ENCODE measurements at regions not wholly inside any gene's neighbourhood (a gene's known extent, or its start where the extent isn't known, plus 50 kb on each side); places are given as distances from the start of the nearest gene placed in this dataset.

GRCh38 chr2:65620026-65620425 lies 187.6 kb upstream of the SPRED2 start:
- no peaks in the 10 kb centered on the region for H3K79me2 ChIP-seq (ENCODE audit: insufficient read depth, low read length)
- H3K4me1 ChIP-seq (ENCODE audit: control insufficient read depth in 1 of 2, insufficient read depth in 2 of 2, low read length in 2 of 2) = no peaks in the 10 kb centered on the region
- Mint-ChIP-seq H3K27me3 (ENCODE audit: low read depth in 3 of 3) (peaks cover 2 to 12% (median 9%) of the 10 kb centered on the region in 3 donors), H3K36me3 (no peaks in the 10 kb centered on the region), H3K27ac (no peak overlapping the region), H3K4me1 (peaks cover 4% of the 10 kb centered on the region), H3K9me3 (peaks cover 0 to 1% (median 0%) of the 10 kb centered on the region in 7 donors), H3K4me3 (no peak overlapping the region)
- H3K27ac ChIP-seq (ENCODE audit: low read depth in 1 of 2, low read length in 2 of 2) = no peak overlapping the region
- WGBS (ENCODE audit: insufficient coverage) = 54% methylated on average over 2 of the region's 2 CpGs
- H3K36me3 ChIP-seq (replicated peaks in 1 of 2; ENCODE audit: control insufficient read depth in 1 of 2, insufficient read depth in 2 of 2, low read length in 2 of 2) = no peaks in the 10 kb centered on the region
- intact Hi-C loops (cut with micrococcal nuclease) = no loop called here
- TF ChIP-seq CTCF (IDR thresholded peaks at IDR 0.05) = no peak
- H3K27me3 ChIP-seq (ENCODE audit: control insufficient read depth in 2 of 2, insufficient read depth in 2 of 2, low read length in 2 of 2) = no peaks in the 10 kb centered on the region
- DNase-seq = no peak
- H4K20me1 ChIP-seq (ENCODE audit: insufficient read depth, low read length) = no peaks in the 10 kb centered on the region
- no peaks in the 10 kb centered on the region for H3K9me3 ChIP-seq (replicated peaks in 1 of 2; ENCODE audit: control insufficient read depth in 1 of 2, insufficient read depth in 1 of 2, low read length in 2 of 2)
- no peak overlapping the region for H3K4me2 ChIP-seq (replicated peaks; ENCODE audit: extremely low read depth, low read length, poor library complexity, severe bottlenecking)
- no peak overlapping the region for H2AFZ ChIP-seq (ENCODE audit: insufficient read depth, low read depth, low read length, poor library complexity, severe bottlenecking)
- H3K4me3 ChIP-seq (replicated peaks in 1 of 3; ENCODE audit: low read depth in 2 of 3, low read length in 3 of 3) = no peak overlapping the region
- no peak overlapping the region for H3K9ac ChIP-seq (ENCODE audit: insufficient read depth, low read length, poor library complexity, severe bottlenecking)

DNA sequence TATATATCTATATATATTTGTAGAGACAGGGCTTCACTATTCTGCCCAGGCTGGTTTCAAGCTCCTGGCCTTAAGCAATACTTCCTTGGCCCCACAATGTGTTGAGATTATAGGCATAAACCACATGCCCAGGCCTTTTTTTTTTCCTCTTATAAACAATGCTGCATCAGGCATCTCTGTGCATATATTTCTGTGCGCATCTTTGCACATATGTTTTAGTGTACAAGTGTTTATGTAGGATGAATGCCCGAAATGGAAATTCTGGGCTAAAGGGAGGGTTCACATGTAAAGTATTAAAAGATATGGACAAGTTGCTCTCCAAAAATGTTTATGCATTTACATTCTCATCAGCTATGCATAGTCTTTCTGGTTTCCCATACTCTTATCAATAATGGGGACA lies 183.2 kb upstream of the SPRED2 start:
- no peak overlapping the region for H2AFZ ChIP-seq (ENCODE audit: insufficient read depth, low read depth, low read length, poor library complexity, severe bottlenecking)
- no peaks in the 10 kb centered on the region for H3K4me1 ChIP-seq (ENCODE audit: control insufficient read depth in 1 of 2, insufficient read depth in 2 of 2, low read length in 2 of 2)
- 100% methylated on average over 1 of the region's 2 CpGs for WGBS (ENCODE audit: insufficient coverage)
- Mint-ChIP-seq H3K9me3 (peaks cover 0 to 1% (median 0%) of the 10 kb centered on the region in 7 donors), H3K4me3 (no peak overlapping the region), H3K4me1 (peaks cover 4% of the 10 kb centered on the region), H3K36me3 (no peaks in the 10 kb centered on the region), H3K27ac (no peak overlapping the region), H3K27me3 (ENCODE audit: low read depth in 3 of 3) (peaks cover 0 to 3% (median 0%) of the 10 kb centered on the region in 3 donors)
- H3K36me3 ChIP-seq (replicated peaks in 1 of 2; ENCODE audit: control insufficient read depth in 1 of 2, insufficient read depth in 2 of 2, low read length in 2 of 2) = no peaks in the 10 kb centered on the region
- H3K9ac ChIP-seq (ENCODE audit: insufficient read depth, low read length, poor library complexity, severe bottlenecking) = no peak overlapping the region
- H3K4me3 ChIP-seq (replicated peaks in 1 of 3; ENCODE audit: low read depth in 2 of 3, low read length in 3 of 3) = no peak overlapping the region
- H4K20me1 ChIP-seq (ENCODE audit: insufficient read depth, low read length) = no peaks in the 10 kb centered on the region
- H3K27me3 ChIP-seq (ENCODE audit: control insufficient read depth in 2 of 2, insufficient read depth in 2 of 2, low read length in 2 of 2) = no peaks in the 10 kb centered on the region
- no peaks in the 10 kb centered on the region for H3K79me2 ChIP-seq (ENCODE audit: insufficient read depth, low read length)
- H3K9me3 ChIP-seq (replicated peaks in 1 of 2; ENCODE audit: control insufficient read depth in 1 of 2, insufficient read depth in 1 of 2, low read length in 2 of 2) = no peaks in the 10 kb centered on the region
- H3K4me2 ChIP-seq (replicated peaks; ENCODE audit: extremely low read depth, low read length, poor library complexity, severe bottlenecking) = no peak overlapping the region
- no peak for TF ChIP-seq CTCF (IDR thresholded peaks at IDR 0.05)
- intact Hi-C loops (cut with micrococcal nuclease) = no loop called here
- H3K27ac ChIP-seq (ENCODE audit: low read depth in 1 of 2, low read length in 2 of 2) = no peak overlapping the region
- DNase-seq = no peak

Measured in CD14-positive monocyte (primary cell).